SK-N-SH (cell line): ENCODE measurements at regions not wholly inside any gene's neighbourhood (a gene's known extent, or its start where the extent isn't known, plus 50 kb on each side); places are given as distances from the start of the nearest gene placed in this dataset.

Experiments
- CTCF ChIA-PET: fragments of 300-600, 350-600 bp; formaldehyde crosslinking; extraction: SDS; loops from one replicate; lab custom pipeline; 2021; lab: Yijun Ruan, JAX
- POLR2A ChIA-PET: fragments of 350-600 bp; sonication (Branson Sonifier 250); formaldehyde crosslinking; extraction: SDS; loops from one replicate; lab custom pipeline; 2020; ENCODE audit warnings: antibody characterized with exemption, inconsistent platforms; lab: Yijun Ruan, JAX
- DNase-seq: peaks from one replicate; pipeline ENCODE4 v3.0.0; 2012
- H2AFZ ChIP-seq: fragments of 200-600 bp; sonication (generic); 2 replicates; pipeline ENCODE4 v1.8.1; 2016; ENCODE audit warnings: antibody characterized with exemption, mild to moderate bottlenecking, low read depth
- H3F3A ChIP-seq: fragments of 200-600 bp; sonication (generic); replicated peaks from 2 replicates; pipeline ENCODE3; 2016; ENCODE audit warnings: antibody characterized with exemption, mild to moderate bottlenecking; ENCODE audit not compliant: insufficient read depth
- H3K27ac ChIP-seq, 2 experiments: fragments of 200-500 bp in 1 of 2; fragments of 200-600 bp in 1 of 2; sonication (Bioruptor generic) in 1 of 2; sonication (generic), shearing (Covaris generic) in 1 of 2; 2 replicates each; pipeline versions ENCODE4 v1.5.1 to v1.6.1; 2014 to 2016; ENCODE audit warnings: low read depth in 2 of 2, inconsistent platforms in 1 of 2, low read length in 1 of 2, mild to moderate bottlenecking in 1 of 2, mixed read lengths in 1 of 2
- H3K27me3 ChIP-seq: fragments of 200-600 bp; sonication (generic), shearing (Covaris generic); 2 replicates; pipeline ENCODE4 v1.6.1; 2016; ENCODE audit warnings: mixed run types; ENCODE audit not compliant: insufficient read depth
- H3K36me3 ChIP-seq, 2 experiments: fragments of 200-500 bp in 1 of 2; fragments of 200-600 bp in 1 of 2; sonication (Bioruptor generic) in 1 of 2; sonication (generic) in 1 of 2; replicated peaks in 1 of 2; 2 replicates each; pipeline versions ENCODE3 to v1.5.1; 2014 to 2016; ENCODE audit warnings: low read length in 1 of 2, mild to moderate bottlenecking in 1 of 2; ENCODE audit not compliant: insufficient read depth in 2 of 2, control insufficient read depth in 1 of 2
- H3K4me1 ChIP-seq, 2 experiments: fragments of 200-500 bp in 1 of 2; fragments of 200-600 bp in 1 of 2; sonication (Bioruptor generic) in 1 of 2; sonication (generic), shearing (Covaris generic) in 1 of 2; 2 replicates each; pipeline versions ENCODE4 v1.5.1 to v1.6.1; 2014 to 2016; ENCODE audit warnings: low read depth in 1 of 2, low read length in 1 of 2, mixed run types in 1 of 2; ENCODE audit not compliant: insufficient read depth in 2 of 2, control insufficient read depth in 1 of 2
- H3K4me2 ChIP-seq: fragments of 200-600 bp; sonication (generic), shearing (Covaris generic); 2 replicates; pipeline ENCODE4 v1.6.1; 2017; ENCODE audit warnings: mixed run types
- H3K4me3 ChIP-seq, 2 experiments: fragments of 200-500 bp in 1 of 2; fragments of 200-600 bp in 1 of 2; sonication (Bioruptor generic) in 1 of 2; sonication (generic), shearing (Covaris generic) in 1 of 2; 2 replicates each; pipeline versions ENCODE4 v1.5.1 to v1.8.1; 2014 to 2016; ENCODE audit warnings: low read depth in 2 of 2, inconsistent platforms in 1 of 2, low read length in 1 of 2, mild to moderate bottlenecking in 1 of 2, mixed read lengths in 1 of 2, moderate library complexity in 1 of 2
- H3K79me2 ChIP-seq: fragments of 200-600 bp; sonication (generic); 2 replicates; pipeline ENCODE4 v1.8.1; 2017; ENCODE audit warnings: mild to moderate bottlenecking; ENCODE audit not compliant: insufficient read depth
- H3K9ac ChIP-seq: fragments of 200-600 bp; sonication (generic); 2 replicates; pipeline ENCODE4 v1.6.1; 2017; ENCODE audit warnings: mixed run types
- H3K9me2 ChIP-seq: fragments of 200-600 bp; sonication (generic); 2 replicates; pipeline ENCODE4 v1.6.1; 2017; ENCODE audit warnings: mixed run types
- H3K9me3 ChIP-seq: fragments of 200-600 bp; sonication (generic); 2 replicates; pipeline ENCODE4 v1.6.1; 2017; ENCODE audit warnings: mixed run types, mild to moderate bottlenecking, moderate library complexity
- H4K20me1 ChIP-seq: fragments of 200-600 bp; sonication (generic); 2 replicates; pipeline ENCODE4 v1.6.1; 2017; ENCODE audit warnings: mild to moderate bottlenecking, mixed run types; ENCODE audit not compliant: insufficient read depth
- ELF1 ChIP-seq: IDR thresholded peaks from 2 replicates; pipeline ENCODE4 v1.4.0; 2012
- EP300 ChIP-seq, 2 experiments: IDR thresholded peaks; 2 replicates each; pipeline versions ENCODE4 v1.4.0 to v1.6.1; 2012; ENCODE audit warnings: borderline replicate concordance in 1 of 2, low read depth in 1 of 2, low read length in 1 of 2
- FOSL2 ChIP-seq: IDR thresholded peaks from 2 replicates; pipeline ENCODE4 v1.4.0; 2012; ENCODE audit warnings: low read depth, mild to moderate bottlenecking, moderate library complexity, borderline replicate concordance
- FOXJ3 ChIP-seq: sonication (generic); formaldehyde crosslinking; IDR thresholded peaks from 2 replicates; pipeline ENCODE4 v1.5.1; 2020; ENCODE audit warnings: mild to moderate bottlenecking, missing genetic modification reagents
- GABPA ChIP-seq: IDR thresholded peaks from 2 replicates; pipeline ENCODE4 v1.4.0; 2012; ENCODE audit warnings: low read depth, mild to moderate bottlenecking
- GATA2 ChIP-seq: sonication (generic); formaldehyde crosslinking; IDR thresholded peaks from 2 replicates; pipeline ENCODE4 v1.5.0; 2020; ENCODE audit warnings: mild to moderate bottlenecking, missing genetic modification reagents
- JUND ChIP-seq: IDR thresholded peaks from 2 replicates; pipeline ENCODE4 v1.4.0; 2012
- MEF2A ChIP-seq: IDR thresholded peaks from 2 replicates; pipeline ENCODE4 v1.4.0; 2012; ENCODE audit warnings: low read depth, borderline replicate concordance
- MXI1 ChIP-seq: IDR thresholded peaks from 2 replicates; pipeline ENCODE4 v1.6.1; 2012; ENCODE audit warnings: mild to moderate bottlenecking, low read depth, low read length, improper control_type of control experiment
- NRF1 ChIP-seq: IDR thresholded peaks from 2 replicates; pipeline ENCODE4 v1.6.1; 2012; ENCODE audit warnings: low read depth, mild to moderate bottlenecking, low read length
- POLR2AphosphoS5 ChIP-seq: IDR thresholded peaks from 2 replicates; pipeline ENCODE4 v1.6.1; 2012; ENCODE audit warnings: low read depth, low read length
- RAD21 ChIP-seq: IDR thresholded peaks from 2 replicates; pipeline ENCODE4 v1.6.1; 2012; ENCODE audit warnings: mild to moderate bottlenecking, low read length
- RCOR1 ChIP-seq: fragments of 150-350 bp; IDR thresholded peaks from 2 replicates; pipeline ENCODE4 v1.6.1; 2017; ENCODE audit warnings: antibody characterized with exemption, low read length
- RFX5 ChIP-seq: IDR thresholded peaks from 2 replicates; pipeline ENCODE4 v1.6.1; 2012; ENCODE audit warnings: mild to moderate bottlenecking, improper control_type of control experiment, low read length
- RXRA ChIP-seq: IDR thresholded peaks from 2 replicates; pipeline ENCODE4 v1.4.0; 2012; ENCODE audit warnings: low read depth, mild to moderate bottlenecking, borderline replicate concordance
- SIN3A ChIP-seq: IDR thresholded peaks from 2 replicates; pipeline ENCODE4 v1.6.1; 2012; ENCODE audit warnings: low read depth, mild to moderate bottlenecking, low read length, moderate library complexity, borderline replicate concordance
- SMC3 ChIP-seq: IDR thresholded peaks from 2 replicates; pipeline ENCODE4 v1.6.1; 2012; ENCODE audit warnings: low read depth, low read length, improper control_type of control experiment
- TAF1 ChIP-seq: IDR thresholded peaks from 2 replicates; pipeline ENCODE4 v1.6.1; 2012; ENCODE audit warnings: low read depth, mild to moderate bottlenecking, low read length, moderate library complexity, borderline replicate concordance
- TCF12 ChIP-seq: IDR thresholded peaks from 2 replicates; pipeline ENCODE4 v1.4.0; 2012
- TEAD4 ChIP-seq: IDR thresholded peaks from 2 replicates; pipeline ENCODE4 v1.4.0; 2012; ENCODE audit warnings: mild to moderate bottlenecking, borderline replicate concordance; ENCODE audit not compliant: insufficient read depth
- YY1 ChIP-seq: IDR thresholded peaks from 2 replicates; pipeline ENCODE4 v1.4.0; 2012; ENCODE audit warnings: low read depth, mild to moderate bottlenecking
- WGBS: methylation state at CpG from one replicate; pipeline ENCODE4 v1.1.6; 2017; ENCODE audit warnings: low lambda C conversion rate; 5-methylcytosine and 5-hydroxymethylcytosine counted together
- TF ChIP-seq, protein P1 (sequence below): IDR thresholded peaks from 2 replicates; pipeline ENCODE4 v1.4.0; 2012; ENCODE audit warnings: low read depth, borderline replicate concordance
- TF ChIP-seq, protein P2 (sequence below): fragments of 150-350 bp; IDR thresholded peaks from 2 replicates; pipeline ENCODE4 v1.6.1; 2016; ENCODE audit warnings: mild to moderate bottlenecking, low read depth, low read length
- TF ChIP-seq, protein P3 (sequence below): IDR thresholded peaks from 2 replicates; pipeline ENCODE4 v1.4.0; 2012; ENCODE audit warnings: low read depth
- TF ChIP-seq, protein P4 (sequence below): IDR thresholded peaks from 2 replicates; pipeline ENCODE4 v1.6.1; 2012; ENCODE audit warnings: mild to moderate bottlenecking, low read depth, low read length, moderate library complexity
- TF ChIP-seq, protein P5 (sequence below): fragments of 150-350 bp; IDR thresholded peaks from 2 replicates; pipeline ENCODE4 v1.6.1; 2017; ENCODE audit warnings: antibody characterized with exemption, low read length, low read depth, borderline replicate concordance

DNA sequence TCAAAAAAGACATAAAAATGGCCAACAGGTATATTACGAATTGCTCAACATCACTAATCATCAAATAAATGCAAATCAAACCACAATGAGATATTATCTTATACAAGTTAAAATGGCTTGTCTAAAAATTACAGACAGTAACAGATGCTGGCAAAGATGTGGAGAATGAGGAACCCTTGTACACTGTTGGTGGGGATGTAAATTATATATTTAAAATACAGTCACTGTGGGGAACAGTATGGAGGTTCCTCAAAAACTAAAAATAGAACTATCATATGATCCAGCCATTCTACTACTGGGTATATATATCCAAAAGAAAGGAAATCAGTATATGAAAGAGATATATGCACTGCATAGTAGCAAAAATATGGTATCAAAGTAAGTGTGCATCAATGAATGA is 1037.2 kb upstream of the B3GALT2 start:
- Histone ChIP-seq H4K20me1 (no peaks in the 10 kb centered on the region), H3K9me3 (no peaks in the 10 kb centered on the region), H3K27ac (no peak overlapping the region), H3K79me2 (no peaks in the 10 kb centered on the region), H2AFZ (no peak overlapping the region), H3F3A (no peaks in the 10 kb centered on the region), H3K27me3 (no peaks in the 10 kb centered on the region), H3K4me2 (no peak overlapping the region), H3K36me3 (no peaks in the 10 kb centered on the region), H3K9me2 (no peaks in the 10 kb centered on the region), H3K4me3 (no peak overlapping the region), H3K9ac (no peak overlapping the region), H3K4me1 (no peaks in the 10 kb centered on the region; a peak in 1 of 4 replicates)
- CTCF ChIA-PET = no interaction called here
- no peak for DNase-seq
- WGBS = 8% methylated on average over 1 of the region's 1 CpG
- POLR2A ChIA-PET = no interaction called here
- TF ChIP-seq TCF12 (no peak), RCOR1 (no peak), EP300 (IDR thresholded peaks at IDR 0.05; ENCODE audit: borderline replicate concordance in 1 of 2, low read depth in 1 of 2, low read length in 1 of 2) (no peak), TEAD4 (no peak), RXRA (no peak), SMC3 (no peak), JUND (no peak), MEF2A (no peak), GATA2 (CRISPR knock-in tag) (no peak), YY1 (no peak), ELF1 (no peak), GABPA (no peak), FOXJ3 (no peak), POLR2AphosphoS5 (no peak), FOSL2 (no peak), MXI1 (no peak), RFX5 (no peak)
- TF ChIP-seq, protein P1, sequence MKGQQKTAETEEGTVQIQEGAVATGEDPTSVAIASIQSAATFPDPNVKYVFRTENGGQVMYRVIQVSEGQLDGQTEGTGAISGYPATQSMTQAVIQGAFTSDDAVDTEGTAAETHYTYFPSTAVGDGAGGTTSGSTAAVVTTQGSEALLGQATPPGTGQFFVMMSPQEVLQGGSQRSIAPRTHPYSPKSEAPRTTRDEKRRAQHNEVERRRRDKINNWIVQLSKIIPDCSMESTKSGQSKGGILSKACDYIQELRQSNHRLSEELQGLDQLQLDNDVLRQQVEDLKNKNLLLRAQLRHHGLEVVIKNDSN = no peak
- TF ChIP-seq, protein P2, sequence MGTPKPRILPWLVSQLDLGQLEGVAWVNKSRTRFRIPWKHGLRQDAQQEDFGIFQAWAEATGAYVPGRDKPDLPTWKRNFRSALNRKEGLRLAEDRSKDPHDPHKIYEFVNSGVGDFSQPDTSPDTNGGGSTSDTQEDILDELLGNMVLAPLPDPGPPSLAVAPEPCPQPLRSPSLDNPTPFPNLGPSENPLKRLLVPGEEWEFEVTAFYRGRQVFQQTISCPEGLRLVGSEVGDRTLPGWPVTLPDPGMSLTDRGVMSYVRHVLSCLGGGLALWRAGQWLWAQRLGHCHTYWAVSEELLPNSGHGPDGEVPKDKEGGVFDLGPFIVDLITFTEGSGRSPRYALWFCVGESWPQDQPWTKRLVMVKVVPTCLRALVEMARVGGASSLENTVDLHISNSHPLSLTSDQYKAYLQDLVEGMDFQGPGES = no peak
- TF ChIP-seq, protein P3, sequence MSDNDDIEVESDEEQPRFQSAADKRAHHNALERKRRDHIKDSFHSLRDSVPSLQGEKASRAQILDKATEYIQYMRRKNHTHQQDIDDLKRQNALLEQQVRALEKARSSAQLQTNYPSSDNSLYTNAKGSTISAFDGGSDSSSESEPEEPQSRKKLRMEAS = no peak

DNA sequence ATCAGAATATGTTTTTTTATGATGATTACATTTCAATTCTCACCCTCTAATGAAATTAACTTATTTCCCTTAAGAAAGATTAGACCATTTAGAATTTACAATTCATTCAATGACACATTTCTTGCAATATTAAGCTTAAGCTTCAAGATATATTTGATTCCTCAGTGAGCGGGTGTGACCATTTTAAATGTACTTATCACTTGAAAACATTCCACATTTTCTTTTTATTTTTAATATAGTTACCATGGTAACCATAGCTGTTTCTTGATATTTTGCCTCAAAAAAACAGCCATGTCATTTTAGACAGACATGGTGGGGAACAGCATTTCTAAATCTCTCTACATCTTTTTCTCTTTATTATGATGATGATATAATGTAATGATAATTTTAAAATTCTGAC is 1029.0 kb upstream of the B3GALT2 start:
- Histone ChIP-seq H3K9me3 (no peaks in the 10 kb centered on the region), H4K20me1 (no peaks in the 10 kb centered on the region), H3K4me1 (no peaks in the 10 kb centered on the region), H3K27ac (no peak overlapping the region), H3F3A (no peaks in the 10 kb centered on the region), H3K9ac (no peak overlapping the region), H3K36me3 (no peaks in the 10 kb centered on the region), H3K27me3 (no peaks in the 10 kb centered on the region), H3K4me2 (no peak overlapping the region), H3K4me3 (no peak overlapping the region), H3K9me2 (no peaks in the 10 kb centered on the region), H3K79me2 (no peaks in the 10 kb centered on the region), H2AFZ (0 out of 2 replicates have a peak overlapping the region, but pooled peaks have one; percentile 24)
- 44% methylated on average over 1 of the region's 1 CpG for WGBS
- POLR2A ChIA-PET = no interaction called here
- DNase-seq = no peak
- CTCF ChIA-PET = no interaction called here
- TF ChIP-seq FOSL2 = no peak
- no peak for TF ChIP-seq FOXJ3
- TF ChIP-seq RCOR1 = no peak
- TF ChIP-seq YY1 = no peak
- TF ChIP-seq JUND = no peak
- TF ChIP-seq TAF1 = no peak
- TF ChIP-seq, protein P4, sequence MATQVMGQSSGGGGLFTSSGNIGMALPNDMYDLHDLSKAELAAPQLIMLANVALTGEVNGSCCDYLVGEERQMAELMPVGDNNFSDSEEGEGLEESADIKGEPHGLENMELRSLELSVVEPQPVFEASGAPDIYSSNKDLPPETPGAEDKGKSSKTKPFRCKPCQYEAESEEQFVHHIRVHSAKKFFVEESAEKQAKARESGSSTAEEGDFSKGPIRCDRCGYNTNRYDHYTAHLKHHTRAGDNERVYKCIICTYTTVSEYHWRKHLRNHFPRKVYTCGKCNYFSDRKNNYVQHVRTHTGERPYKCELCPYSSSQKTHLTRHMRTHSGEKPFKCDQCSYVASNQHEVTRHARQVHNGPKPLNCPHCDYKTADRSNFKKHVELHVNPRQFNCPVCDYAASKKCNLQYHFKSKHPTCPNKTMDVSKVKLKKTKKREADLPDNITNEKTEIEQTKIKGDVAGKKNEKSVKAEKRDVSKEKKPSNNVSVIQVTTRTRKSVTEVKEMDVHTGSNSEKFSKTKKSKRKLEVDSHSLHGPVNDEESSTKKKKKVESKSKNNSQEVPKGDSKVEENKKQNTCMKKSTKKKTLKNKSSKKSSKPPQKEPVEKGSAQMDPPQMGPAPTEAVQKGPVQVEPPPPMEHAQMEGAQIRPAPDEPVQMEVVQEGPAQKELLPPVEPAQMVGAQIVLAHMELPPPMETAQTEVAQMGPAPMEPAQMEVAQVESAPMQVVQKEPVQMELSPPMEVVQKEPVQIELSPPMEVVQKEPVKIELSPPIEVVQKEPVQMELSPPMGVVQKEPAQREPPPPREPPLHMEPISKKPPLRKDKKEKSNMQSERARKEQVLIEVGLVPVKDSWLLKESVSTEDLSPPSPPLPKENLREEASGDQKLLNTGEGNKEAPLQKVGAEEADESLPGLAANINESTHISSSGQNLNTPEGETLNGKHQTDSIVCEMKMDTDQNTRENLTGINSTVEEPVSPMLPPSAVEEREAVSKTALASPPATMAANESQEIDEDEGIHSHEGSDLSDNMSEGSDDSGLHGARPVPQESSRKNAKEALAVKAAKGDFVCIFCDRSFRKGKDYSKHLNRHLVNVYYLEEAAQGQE = no peak
- TF ChIP-seq SIN3A = no peak
- TF ChIP-seq, protein P5, sequence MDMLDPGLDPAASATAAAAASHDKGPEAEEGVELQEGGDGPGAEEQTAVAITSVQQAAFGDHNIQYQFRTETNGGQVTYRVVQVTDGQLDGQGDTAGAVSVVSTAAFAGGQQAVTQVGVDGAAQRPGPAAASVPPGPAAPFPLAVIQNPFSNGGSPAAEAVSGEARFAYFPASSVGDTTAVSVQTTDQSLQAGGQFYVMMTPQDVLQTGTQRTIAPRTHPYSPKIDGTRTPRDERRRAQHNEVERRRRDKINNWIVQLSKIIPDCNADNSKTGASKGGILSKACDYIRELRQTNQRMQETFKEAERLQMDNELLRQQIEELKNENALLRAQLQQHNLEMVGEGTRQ = no peak
- TF ChIP-seq NRF1 = no peak
- no peak for TF ChIP-seq RAD21
